Lower lobe of right lung (tissue), 2 donors: ENCODE measurements at regions not wholly inside any gene's neighbourhood (a gene's known extent, or its start where the extent isn't known, plus 50 kb on each side); places are given as distances from the start of the nearest gene placed in this dataset.

Source experiments
- ATAC-seq, 2 donors: fragments of 200-7000 bp; cut with Tn5 transposase; one replicate each; pipeline ENCODE4 v1.9.1; 2020 to 2022; ENCODE audit warnings: mild to moderate bottlenecking in 2 of 2, moderate library complexity in 2 of 2
- DNase-seq: peaks from one replicate; pipeline ENCODE4 v3.0.0-alpha.2; 2020
- H3K27ac ChIP-seq: fragments of 200-600 bp; one replicate; pipeline ENCODE4 v1.8.0; 2022
- H3K27me3 ChIP-seq: fragments of 200-600 bp; one replicate; pipeline ENCODE4 v1.8.0; 2022; ENCODE audit warnings: low read depth
- H3K36me3 ChIP-seq: fragments of 200-600 bp; one replicate; pipeline ENCODE4 v1.8.0; 2022; ENCODE audit warnings: mild to moderate bottlenecking
- H3K4me1 ChIP-seq: fragments of 200-600 bp; one replicate; pipeline ENCODE4 v1.8.0; 2022
- H3K4me3 ChIP-seq: fragments of 200-600 bp; one replicate; pipeline ENCODE4 v1.8.0; 2022; ENCODE audit warnings: mild to moderate bottlenecking
- H3K9me3 ChIP-seq: fragments of 200-600 bp; one replicate; pipeline ENCODE4 v1.8.0; 2022
- intact Hi-C: fragments of 100-400 bp; cut with DNase I; formaldehyde crosslinking; loops from one replicate; pipeline ENCODE4 v1.11.0; 2022
- TF ChIP-seq, protein P1 (sequence below): fragments of 200-600 bp; IDR thresholded peaks from one replicate; pipeline ENCODE4 v1.8.0; 2022; ENCODE audit warnings: antibody characterized with exemption, mild to moderate bottlenecking
- donor health status: DM: no; HTN: yes; CAD: no; lungs with severe emphysema.

DNA sequence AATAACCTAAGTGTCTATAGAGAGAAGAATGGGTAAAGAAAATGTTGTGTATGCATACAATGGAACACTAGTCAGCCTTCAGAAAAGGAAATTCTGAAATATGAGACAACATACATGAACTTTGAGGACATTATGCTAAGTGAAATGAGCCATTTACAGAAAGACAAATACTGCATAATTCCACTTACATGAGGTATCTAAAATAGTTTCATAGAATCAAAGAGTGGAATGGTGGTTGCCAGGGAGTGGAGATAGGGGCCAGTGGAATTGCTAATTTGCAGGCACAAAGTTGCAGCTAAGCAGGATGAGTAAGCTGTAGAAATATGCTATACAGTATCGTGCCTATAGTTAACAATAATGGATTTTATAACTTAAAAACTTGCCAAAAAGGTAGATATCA, 779.6 kb upstream of the ARPP21 start:
- Histone ChIP-seq H3K9me3 (no peaks in the 10 kb centered on the region), H3K27me3 (no peaks in the 10 kb centered on the region), H3K27ac (no peak overlapping the region), H3K4me3 (no peak overlapping the region), H3K36me3 (no peaks in the 10 kb centered on the region), H3K4me1 (no peaks in the 10 kb centered on the region)
- intact Hi-C loops: no loop called here
- ATAC-seq: no peak
- TF ChIP-seq, protein P1, sequence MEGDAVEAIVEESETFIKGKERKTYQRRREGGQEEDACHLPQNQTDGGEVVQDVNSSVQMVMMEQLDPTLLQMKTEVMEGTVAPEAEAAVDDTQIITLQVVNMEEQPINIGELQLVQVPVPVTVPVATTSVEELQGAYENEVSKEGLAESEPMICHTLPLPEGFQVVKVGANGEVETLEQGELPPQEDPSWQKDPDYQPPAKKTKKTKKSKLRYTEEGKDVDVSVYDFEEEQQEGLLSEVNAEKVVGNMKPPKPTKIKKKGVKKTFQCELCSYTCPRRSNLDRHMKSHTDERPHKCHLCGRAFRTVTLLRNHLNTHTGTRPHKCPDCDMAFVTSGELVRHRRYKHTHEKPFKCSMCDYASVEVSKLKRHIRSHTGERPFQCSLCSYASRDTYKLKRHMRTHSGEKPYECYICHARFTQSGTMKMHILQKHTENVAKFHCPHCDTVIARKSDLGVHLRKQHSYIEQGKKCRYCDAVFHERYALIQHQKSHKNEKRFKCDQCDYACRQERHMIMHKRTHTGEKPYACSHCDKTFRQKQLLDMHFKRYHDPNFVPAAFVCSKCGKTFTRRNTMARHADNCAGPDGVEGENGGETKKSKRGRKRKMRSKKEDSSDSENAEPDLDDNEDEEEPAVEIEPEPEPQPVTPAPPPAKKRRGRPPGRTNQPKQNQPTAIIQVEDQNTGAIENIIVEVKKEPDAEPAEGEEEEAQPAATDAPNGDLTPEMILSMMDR: no peak
- DNase-seq: no peak

DNA sequence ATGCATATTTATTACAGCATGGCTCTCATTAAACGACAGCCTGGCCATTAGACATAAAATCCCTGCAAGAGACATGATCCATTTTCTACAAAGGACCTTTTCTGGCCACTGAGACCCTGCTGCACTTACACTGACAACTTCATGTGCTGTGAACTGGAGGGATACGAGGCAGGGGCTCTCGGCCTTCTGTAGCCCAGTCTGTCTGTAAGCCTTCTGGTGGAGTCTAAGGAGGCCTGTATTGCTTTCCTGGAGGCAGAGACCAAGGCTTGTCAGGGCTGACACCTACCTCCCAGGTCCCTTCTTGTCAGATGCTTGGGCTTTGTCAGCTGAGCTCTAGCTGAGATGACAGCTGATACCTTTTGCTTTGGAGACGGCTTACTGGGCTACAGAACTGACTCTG, 776.9 kb upstream of the ARPP21 start:
- TF ChIP-seq, protein P1: no peak
- no peaks in the 10 kb centered on the region for H3K9me3 ChIP-seq
- intact Hi-C loops: no loop called here
- H3K27me3 ChIP-seq: no peaks in the 10 kb centered on the region
- no peak overlapping the region for H3K27ac ChIP-seq
- H3K4me1 ChIP-seq: no peaks in the 10 kb centered on the region
- H3K36me3 ChIP-seq: no peaks in the 10 kb centered on the region
- DNase-seq (no peak), ATAC-seq (no peak)
- H3K4me3 ChIP-seq: no peak overlapping the region

DNA sequence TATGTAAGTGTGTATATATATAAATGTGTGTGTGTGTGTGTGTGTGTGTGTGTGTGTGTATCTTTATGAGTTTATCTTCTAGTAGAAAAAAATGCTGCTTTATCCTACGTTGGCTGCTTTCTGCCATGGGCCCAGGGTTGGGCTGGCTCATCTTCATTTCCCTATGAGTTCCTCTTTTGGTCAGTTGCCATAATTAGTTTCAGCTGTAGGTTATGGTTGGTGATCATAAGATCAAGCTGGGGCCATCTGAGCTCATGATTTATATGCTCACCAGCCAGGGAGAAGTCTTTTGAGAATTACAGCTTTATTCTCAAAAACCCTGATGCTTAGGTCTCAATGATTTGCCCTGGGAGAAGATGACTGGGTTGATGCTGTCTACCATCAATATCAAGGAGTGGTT, 775.8 kb upstream of the ARPP21 start:
- H3K4me1 ChIP-seq: no peaks in the 10 kb centered on the region
- intact Hi-C loops: no loop called here
- H3K36me3 ChIP-seq: no peaks in the 10 kb centered on the region
- no peak for DNase-seq
- H3K27ac ChIP-seq: no peak overlapping the region
- TF ChIP-seq, protein P1: no peak
- ATAC-seq: no peak
- H3K27me3 ChIP-seq: no peaks in the 10 kb centered on the region
- no peak overlapping the region for H3K4me3 ChIP-seq
- no peaks in the 10 kb centered on the region for H3K9me3 ChIP-seq

DNA sequence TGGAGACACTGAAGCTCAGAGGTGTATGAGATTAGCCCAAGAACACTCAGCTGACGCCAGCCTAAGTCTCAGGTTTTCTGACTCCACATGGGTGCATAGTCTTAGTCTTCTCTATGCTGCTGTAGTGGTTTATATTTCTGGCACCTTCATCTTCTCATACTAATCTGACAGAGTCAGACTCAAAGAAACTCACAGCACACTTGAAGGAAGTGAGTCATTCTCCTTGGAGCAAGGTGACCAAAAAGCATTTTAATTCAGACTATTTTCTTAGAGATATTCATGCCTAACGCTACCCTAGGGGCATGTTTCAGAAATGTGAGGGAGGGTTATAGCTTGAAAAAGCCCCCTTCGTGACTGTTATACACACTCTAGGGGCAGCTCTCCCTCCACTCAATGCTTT, 775.3 kb upstream of the ARPP21 start:
- TF ChIP-seq, protein P1: no peak
- intact Hi-C loops: no loop called here
- no peak for ATAC-seq

DNA sequence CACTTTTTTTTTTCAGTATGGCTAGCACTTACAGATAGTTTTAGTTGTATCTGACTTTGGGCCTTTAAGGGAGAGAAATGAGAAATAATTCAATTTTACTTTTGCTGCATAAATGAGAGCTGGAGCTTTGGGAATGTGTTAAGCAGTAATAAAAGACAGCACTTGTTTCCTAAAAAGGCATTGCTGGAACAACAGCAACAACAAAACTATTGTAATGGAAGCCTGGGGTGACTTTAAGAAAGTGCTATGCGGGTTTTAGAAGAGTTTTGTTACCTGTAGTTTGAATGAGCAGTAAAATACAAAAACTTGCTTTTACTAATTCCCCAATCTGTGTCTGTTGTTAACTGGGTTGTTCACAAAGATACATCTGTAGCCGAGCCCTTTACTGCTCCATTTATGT, 774.0 kb upstream of the ARPP21 start:
- Histone ChIP-seq H3K4me3 (no peak overlapping the region), H3K27me3 (no peaks in the 10 kb centered on the region), H3K27ac (no peak overlapping the region), H3K36me3 (no peaks in the 10 kb centered on the region), H3K9me3 (no peaks in the 10 kb centered on the region), H3K4me1 (no peaks in the 10 kb centered on the region)
- TF ChIP-seq, protein P1: no peak
- no peak for DNase-seq
- no peak for ATAC-seq
- intact Hi-C loops: no loop called here

More for the DNA sequence above, 775.3 kb upstream of the ARPP21 start:
- Histone ChIP-seq H3K27ac (no peak overlapping the region), H3K4me1 (no peaks in the 10 kb centered on the region), H3K27me3 (no peaks in the 10 kb centered on the region), H3K36me3 (no peaks in the 10 kb centered on the region), H3K9me3 (no peaks in the 10 kb centered on the region), H3K4me3 (no peak overlapping the region)
- DNase-seq: no peak

DNA sequence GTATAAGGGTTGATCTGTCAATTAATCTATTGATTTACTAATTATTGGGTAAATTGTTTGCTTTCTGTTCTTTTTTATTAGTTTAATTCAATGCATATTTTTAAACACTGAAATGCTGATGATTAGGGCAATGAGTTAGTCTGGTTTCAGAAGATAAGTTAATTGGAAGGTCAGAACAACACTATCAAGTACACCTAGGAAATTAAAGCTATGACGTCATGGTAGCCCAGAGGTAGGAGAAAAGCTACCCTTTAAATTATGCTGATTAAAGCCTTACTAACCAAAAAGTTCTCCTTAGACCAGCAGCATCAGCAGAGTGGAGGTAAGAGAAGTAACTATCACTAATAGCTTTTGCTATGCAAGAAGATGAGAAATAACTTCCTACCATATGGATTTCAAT, 770.4 kb upstream of the ARPP21 start:
- H3K27ac ChIP-seq: no peak overlapping the region
- no peaks in the 10 kb centered on the region for H3K27me3 ChIP-seq
- intact Hi-C loops: no loop called here
- H3K4me1 ChIP-seq: no peaks in the 10 kb centered on the region
- no peaks in the 10 kb centered on the region for H3K36me3 ChIP-seq
- H3K4me3 ChIP-seq: no peak overlapping the region
- no peaks in the 10 kb centered on the region for H3K9me3 ChIP-seq
- TF ChIP-seq, protein P1: no peak
- ATAC-seq (no peak), DNase-seq (no peak)
